Activated T-cell treated with anti-CD3 and anti-CD28 coated beads for 4 hours (primary cell): ENCODE measurements at regions not wholly inside any gene's neighbourhood (a gene's known extent, or its start where the extent isn't known, plus 50 kb on each side); places are given as distances from the start of the nearest gene placed in this dataset.

Experiments used
- DNase-seq: peaks from one replicate; pipeline ENCODE4 v3.0.0-alpha.2; 2020

- no peak for DNase-seq
Observed at GRCh38 chr6:144739873-144740272, 454.7 kb downstream of the UTRN start.

GRCh38 chr6:144741659-144742058, 456.5 kb downstream of the UTRN start:
- no peak for DNase-seq

GRCh38 chr6:144742779-144743178, 457.6 kb downstream of the UTRN start:
- DNase-seq = no peak

GRCh38 chr6:144744720-144745119, 459.6 kb downstream of the UTRN start:
- no peak for DNase-seq

- no peak for DNase-seq
Observed at GRCh38 chr6:144745439-144745838, 460.3 kb downstream of the UTRN start.

- no peak for DNase-seq
Observed at GRCh38 chr6:144746902-144747469, 461.9 kb downstream of the UTRN start.

GRCh38 chr6:144749263-144749662, 464.1 kb downstream of the UTRN start:
- DNase-seq = no peak

GRCh38 chr6:144753023-144753705, 468.0 kb downstream of the UTRN start:
- DNase-seq = no peak

- DNase-seq = no peak
Observed at GRCh38 chr6:144756469-144756868, 471.3 kb downstream of the UTRN start.

- DNase-seq = no peak
Observed at GRCh38 chr6:144757299-144757698, 472.2 kb downstream of the UTRN start.

GRCh38 chr6:144757730-144758129, 472.6 kb downstream of the UTRN start:
- DNase-seq = no peak

GRCh38 chr6:144758602-144759001, 473.5 kb downstream of the UTRN start:
- no peak for DNase-seq

- no peak for DNase-seq
Observed at GRCh38 chr6:144762469-144762868, 477.3 kb downstream of the UTRN start.

GRCh38 chr6:144767051-144767450, 481.9 kb downstream of the UTRN start:
- DNase-seq = no peak

GRCh38 chr6:144768551-144769075, 483.5 kb downstream of the UTRN start:
- no peak for DNase-seq

- no peak for DNase-seq
Observed at GRCh38 chr6:144769142-144769541, 484.0 kb downstream of the UTRN start.

GRCh38 chr6:144776031-144776819, 491.1 kb downstream of the UTRN start:
- no peak for DNase-seq

GRCh38 chr6:144777249-144777648, 492.1 kb downstream of the UTRN start:
- DNase-seq = no peak

GRCh38 chr6:144778056-144778455, 492.9 kb downstream of the UTRN start:
- no peak for DNase-seq

- DNase-seq = no peak
Observed at GRCh38 chr6:144778773-144779492, 493.8 kb downstream of the UTRN start.

GRCh38 chr6:144781836-144782235, 496.7 kb downstream of the UTRN start:
- no peak for DNase-seq

- no peak for DNase-seq
Observed at GRCh38 chr6:144782634-144783033, 497.5 kb downstream of the UTRN start.

- DNase-seq = no peak
Observed at GRCh38 chr6:144785056-144785455, 499.9 kb downstream of the UTRN start.
